ENCODE measurements at regions not wholly inside any gene's neighbourhood (a gene's known extent, or its start where the extent isn't known, plus 50 kb on each side); places are given as distances from the start of the nearest gene placed in this dataset.

DNA sequence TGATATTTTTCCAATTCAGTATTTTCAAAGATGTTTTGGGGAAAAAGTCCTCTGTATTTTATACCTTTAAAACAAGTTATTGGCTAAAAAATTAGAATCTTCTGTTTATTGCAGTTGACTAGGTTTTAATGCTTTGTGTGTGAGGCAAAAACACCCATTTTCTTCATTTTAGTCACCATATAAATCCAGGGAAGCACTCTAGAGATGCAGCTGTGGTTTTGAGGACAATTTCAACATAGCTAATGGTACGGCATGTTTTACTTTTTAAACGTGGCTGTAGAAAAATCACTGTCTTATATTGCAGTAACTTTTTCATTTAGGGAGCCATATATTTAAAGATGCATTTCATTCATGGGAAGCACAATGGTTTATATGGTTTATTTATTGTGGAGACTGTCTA is 129.1 kb upstream of the PITX2 start:
- H3K27me3 ChIP-seq (ENCODE audit: control insufficient read depth in 1 of 2, insufficient read depth in 2 of 2, low read length in 1 of 2), result peaks cover 0 to 4% of the 10 kb centered on the region in 2 donors
- intact Hi-C loops (cut with DNase I), result no loop called here
- DNase-seq (no peak), ATAC-seq (ENCODE audit: low FRiP score) (no peak)
- no peak overlapping the region for H3K4me3 ChIP-seq (ENCODE audit: low read length in 2 of 2)
- no peak overlapping the region for H3K27ac ChIP-seq (ENCODE audit: low read depth in 1 of 2, low read length in 2 of 2)
- H3K36me3 ChIP-seq (ENCODE audit: control insufficient read depth in 1 of 2, insufficient read depth in 2 of 2, low read length in 1 of 2), result no peaks in the 10 kb centered on the region
- no peaks in the 10 kb centered on the region for H3K9me3 ChIP-seq (ENCODE audit: control insufficient read depth, low read length)
- H3K4me1 ChIP-seq (ENCODE audit: control insufficient read depth in 1 of 2, insufficient read depth in 2 of 2, low read length in 2 of 2), result no peaks in the 10 kb centered on the region
- WGBS, 2 donors, result 67 to 78% methylated on average over 2 of the region's 2 CpGs

DNA sequence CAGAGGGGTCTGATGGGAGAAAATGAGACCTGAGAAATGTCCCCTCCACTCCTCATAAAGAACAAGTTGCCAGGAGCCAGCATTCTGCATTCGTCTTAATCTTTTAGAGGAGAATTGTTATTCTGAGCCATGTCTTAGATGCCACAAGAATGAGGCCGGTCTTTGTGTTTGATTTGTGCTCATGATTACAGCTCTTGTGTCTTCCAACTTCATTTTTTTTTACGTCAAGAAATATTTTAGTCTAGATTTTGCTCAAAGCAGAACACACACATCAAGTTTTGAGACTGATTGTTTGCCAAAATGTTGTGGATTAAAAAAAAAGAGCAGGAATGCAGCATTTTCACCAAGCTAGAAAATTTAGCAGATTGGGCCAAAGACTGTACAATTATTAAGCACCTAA is 130.6 kb upstream of the PITX2 start:
- intact Hi-C loops (cut with DNase I), result no loop called here
- DNase-seq (no peak), ATAC-seq (ENCODE audit: low FRiP score) (no peak)
- Histone ChIP-seq H3K27me3 (ENCODE audit: control insufficient read depth in 1 of 2, insufficient read depth in 2 of 2, low read length in 1 of 2) (peaks cover 0 to 4% of the 10 kb centered on the region in 2 donors), H3K27ac (ENCODE audit: low read depth in 1 of 2, low read length in 2 of 2) (no peak overlapping the region), H3K4me1 (ENCODE audit: control insufficient read depth in 1 of 2, insufficient read depth in 2 of 2, low read length in 2 of 2) (no peaks in the 10 kb centered on the region), H3K36me3 (ENCODE audit: control insufficient read depth in 1 of 2, insufficient read depth in 2 of 2, low read length in 1 of 2) (no peaks in the 10 kb centered on the region), H3K4me3 (ENCODE audit: low read length in 2 of 2) (no peak overlapping the region), H3K9me3 (ENCODE audit: control insufficient read depth, low read length) (no peaks in the 10 kb centered on the region)
- WGBS, 2 donors, result 3 to 6% methylated on average over 3 of the region's 3 CpGs

DNA sequence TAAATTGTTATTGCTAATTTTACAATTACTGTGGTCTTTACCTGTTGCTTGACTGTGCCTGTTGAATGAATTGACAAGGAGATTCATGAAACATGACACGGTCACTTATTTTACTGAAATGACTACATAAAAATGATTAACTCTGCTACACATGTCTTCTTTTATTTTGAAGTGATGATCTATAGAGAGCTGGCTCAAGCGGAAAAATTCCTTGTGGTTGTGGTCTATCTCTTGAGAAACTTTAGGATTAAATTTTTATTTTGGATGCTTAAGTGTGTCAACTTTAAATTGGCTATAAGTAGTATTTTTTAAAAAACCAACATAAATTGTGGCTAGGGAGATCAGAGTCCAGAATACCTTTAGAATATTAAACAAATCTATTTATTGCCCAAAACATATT is 131.8 kb upstream of the PITX2 start:
- no peak for DNase-seq
- WGBS, 2 donors, result 60 to 81% methylated on average over 2 of the region's 2 CpGs

DNA sequence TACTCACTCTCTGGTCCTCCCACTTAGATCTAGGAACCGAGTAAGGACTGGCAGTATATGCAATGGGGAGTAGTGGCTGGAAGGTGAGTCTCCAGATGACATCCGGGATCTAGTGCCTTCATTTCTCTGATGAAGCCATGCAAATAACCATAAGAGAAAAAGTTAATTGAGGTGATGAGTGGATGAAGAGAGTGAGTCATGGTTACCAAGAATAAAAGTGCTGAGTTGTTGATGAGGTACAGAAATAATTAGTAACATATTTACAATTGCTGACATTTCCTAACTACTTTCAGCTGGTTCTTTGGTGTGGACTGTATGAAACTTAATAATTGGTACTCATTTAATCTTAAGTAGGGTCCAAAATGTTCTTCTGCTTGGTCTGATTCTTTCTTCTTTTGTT is 146.7 kb upstream of the PITX2 start:
- intact Hi-C loops (cut with DNase I), result no loop called here
- Histone ChIP-seq H3K9me3 (ENCODE audit: control insufficient read depth, low read length) (no peaks in the 10 kb centered on the region), H3K27me3 (ENCODE audit: control insufficient read depth in 1 of 2, insufficient read depth in 2 of 2, low read length in 1 of 2) (no peaks in the 10 kb centered on the region), H3K36me3 (ENCODE audit: control insufficient read depth in 1 of 2, insufficient read depth in 2 of 2, low read length in 1 of 2) (no peaks in the 10 kb centered on the region), H3K4me1 (ENCODE audit: control insufficient read depth in 1 of 2, insufficient read depth in 2 of 2, low read length in 2 of 2) (no peaks in the 10 kb centered on the region), H3K27ac (ENCODE audit: low read depth in 1 of 2, low read length in 2 of 2) (no peak overlapping the region), H3K4me3 (ENCODE audit: low read length in 2 of 2) (no peak overlapping the region)
- no peak for DNase-seq
- no peak for ATAC-seq (ENCODE audit: low FRiP score)
- 46 to 50% methylated on average over 2 of the region's 2 CpGs for WGBS, 2 donors

More for the DNA sequence above, 131.8 kb upstream of the PITX2 start:
- no peaks in the 10 kb centered on the region for H3K36me3 ChIP-seq (ENCODE audit: control insufficient read depth in 1 of 2, insufficient read depth in 2 of 2, low read length in 1 of 2)
- no peak overlapping the region for H3K27ac ChIP-seq (ENCODE audit: low read depth in 1 of 2, low read length in 2 of 2)
- peaks cover 0 to 4% of the 10 kb centered on the region in 2 donors for H3K27me3 ChIP-seq (ENCODE audit: control insufficient read depth in 1 of 2, insufficient read depth in 2 of 2, low read length in 1 of 2)
- H3K4me1 ChIP-seq (ENCODE audit: control insufficient read depth in 1 of 2, insufficient read depth in 2 of 2, low read length in 2 of 2), result no peaks in the 10 kb centered on the region
- no peak overlapping the region for H3K4me3 ChIP-seq (ENCODE audit: low read length in 2 of 2)
- ATAC-seq (ENCODE audit: low FRiP score), result no peak
- intact Hi-C loops (cut with DNase I), result no loop called here
- H3K9me3 ChIP-seq (ENCODE audit: control insufficient read depth, low read length), result no peaks in the 10 kb centered on the region

DNA sequence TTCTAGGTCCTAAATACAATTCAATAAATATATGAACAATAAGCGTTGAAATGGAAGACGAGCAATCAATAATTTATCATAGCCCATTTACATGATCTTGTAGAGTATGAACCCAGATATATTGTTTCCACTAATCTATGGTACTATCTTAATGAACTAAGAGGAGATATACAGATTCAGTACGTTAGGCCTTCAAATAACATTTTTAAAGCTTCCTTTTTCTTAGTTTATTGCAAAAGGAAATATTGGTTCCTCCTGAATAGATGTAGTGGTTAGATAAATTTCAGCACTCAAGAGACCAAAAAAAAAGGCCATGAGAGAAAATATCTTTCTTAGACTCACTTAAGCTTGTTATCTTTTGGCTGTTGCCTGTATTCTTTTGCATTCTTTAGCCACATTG is 147.5 kb upstream of the PITX2 start:
- no peak overlapping the region for H3K4me3 ChIP-seq (ENCODE audit: low read length in 2 of 2)
- no peak overlapping the region for H3K27ac ChIP-seq (ENCODE audit: low read depth in 1 of 2, low read length in 2 of 2)
- 82 to 84% methylated on average over 3 of the region's 3 CpGs for WGBS, 2 donors
- ATAC-seq (ENCODE audit: low FRiP score) (no peak), DNase-seq (no peak)
- no peaks in the 10 kb centered on the region for H3K36me3 ChIP-seq (ENCODE audit: control insufficient read depth in 1 of 2, insufficient read depth in 2 of 2, low read length in 1 of 2)
- H3K4me1 ChIP-seq (ENCODE audit: control insufficient read depth in 1 of 2, insufficient read depth in 2 of 2, low read length in 2 of 2), result no peaks in the 10 kb centered on the region
- intact Hi-C loops (cut with DNase I), result no loop called here
- no peaks in the 10 kb centered on the region for H3K27me3 ChIP-seq (ENCODE audit: control insufficient read depth in 1 of 2, insufficient read depth in 2 of 2, low read length in 1 of 2)
- H3K9me3 ChIP-seq (ENCODE audit: control insufficient read depth, low read length), result no peaks in the 10 kb centered on the region

DNA sequence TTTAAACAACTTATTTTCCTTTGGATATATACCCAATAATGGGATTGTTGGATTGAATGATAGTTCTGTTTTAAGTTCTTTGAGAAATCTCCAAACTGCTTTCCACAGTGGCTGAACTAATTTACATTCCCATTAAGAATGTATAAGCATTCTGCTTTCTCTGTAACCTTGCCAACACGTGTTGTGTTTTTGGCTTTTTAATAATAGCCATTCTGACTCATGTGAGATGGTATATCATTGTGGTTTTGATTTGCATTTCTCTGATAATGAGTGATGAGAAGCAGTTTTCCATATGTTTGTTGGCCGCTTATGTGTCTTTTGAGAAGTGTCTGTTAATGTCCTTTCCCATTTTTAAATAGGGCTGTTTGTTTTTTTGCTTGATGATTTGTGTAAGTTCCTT is 155.6 kb upstream of the PITX2 start:
- H3K4me1 ChIP-seq (ENCODE audit: control insufficient read depth in 1 of 2, insufficient read depth in 2 of 2, low read length in 2 of 2), result no peaks in the 10 kb centered on the region
- DNase-seq (no peak), ATAC-seq (ENCODE audit: low FRiP score) (no peak)
- intact Hi-C loops (cut with DNase I), result no loop called here
- peaks cover 3% of the 10 kb centered on the region for H3K9me3 ChIP-seq (ENCODE audit: control insufficient read depth, low read length)
- no peak overlapping the region for H3K27ac ChIP-seq (ENCODE audit: low read depth in 1 of 2, low read length in 2 of 2)
- H3K36me3 ChIP-seq (ENCODE audit: control insufficient read depth in 1 of 2, insufficient read depth in 2 of 2, low read length in 1 of 2), result no peaks in the 10 kb centered on the region
- WGBS, 2 donors, result 74 to 83% methylated on average over 2 of the region's 2 CpGs
- H3K27me3 ChIP-seq (ENCODE audit: control insufficient read depth in 1 of 2, insufficient read depth in 2 of 2, low read length in 1 of 2), result no peaks in the 10 kb centered on the region
- no peak overlapping the region for H3K4me3 ChIP-seq (ENCODE audit: low read length in 2 of 2)

DNA sequence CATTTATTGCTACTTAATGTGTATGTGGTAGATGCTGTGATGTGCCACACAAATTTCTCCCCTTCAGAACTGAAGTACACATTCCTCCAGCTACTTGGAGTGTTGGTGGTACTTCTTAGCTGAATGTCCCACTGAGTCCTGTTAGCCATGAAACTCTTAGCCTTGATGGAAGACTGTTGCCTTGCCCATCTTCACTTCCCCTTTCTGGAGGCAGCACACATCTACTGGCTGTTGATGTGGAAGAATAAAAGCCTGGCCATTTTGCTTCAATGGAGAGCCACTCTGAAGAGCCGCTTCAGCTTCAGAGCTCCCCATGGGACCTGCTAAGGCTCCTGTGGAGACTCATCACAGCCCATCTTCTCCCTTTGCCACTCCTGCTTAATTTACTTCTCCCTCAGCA is 157.7 kb upstream of the PITX2 start:
- intact Hi-C loops (cut with DNase I), result no loop called here
- ATAC-seq (ENCODE audit: low FRiP score) (no peak), DNase-seq (no peak)
- Histone ChIP-seq H3K27me3 (ENCODE audit: control insufficient read depth in 1 of 2, insufficient read depth in 2 of 2, low read length in 1 of 2) (no peaks in the 10 kb centered on the region), H3K4me3 (ENCODE audit: low read length in 2 of 2) (no peak overlapping the region), H3K36me3 (ENCODE audit: control insufficient read depth in 1 of 2, insufficient read depth in 2 of 2, low read length in 1 of 2) (no peaks in the 10 kb centered on the region), H3K27ac (ENCODE audit: low read depth in 1 of 2, low read length in 2 of 2) (no peak overlapping the region), H3K9me3 (ENCODE audit: control insufficient read depth, low read length) (peaks cover 3% of the 10 kb centered on the region), H3K4me1 (ENCODE audit: control insufficient read depth in 1 of 2, insufficient read depth in 2 of 2, low read length in 2 of 2) (no peaks in the 10 kb centered on the region)
- 92 to 96% methylated on average over 1 of the region's 1 CpG for WGBS, 2 donors

DNA sequence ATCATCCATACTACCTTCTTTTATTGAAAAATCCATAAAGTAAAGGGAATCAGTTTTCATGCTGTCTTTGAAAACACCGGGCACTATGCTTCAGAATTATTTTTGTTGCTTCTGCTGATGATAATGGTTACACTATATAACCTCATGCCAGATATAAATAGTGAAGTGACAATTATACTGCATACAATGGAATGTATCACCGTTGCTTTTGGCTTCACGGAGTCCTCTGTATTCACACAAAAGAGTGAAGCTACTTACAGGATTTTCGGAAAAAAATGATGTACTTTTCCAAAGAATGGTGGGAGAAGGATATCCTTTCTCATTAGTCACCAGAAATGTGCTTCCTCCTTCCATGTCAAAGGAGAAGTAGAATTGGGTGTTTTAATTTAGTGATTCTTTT is 159.1 kb upstream of the PITX2 start:
- Histone ChIP-seq H3K36me3 (ENCODE audit: control insufficient read depth in 1 of 2, insufficient read depth in 2 of 2, low read length in 1 of 2) (no peaks in the 10 kb centered on the region), H3K27me3 (ENCODE audit: control insufficient read depth in 1 of 2, insufficient read depth in 2 of 2, low read length in 1 of 2) (no peaks in the 10 kb centered on the region), H3K27ac (ENCODE audit: low read depth in 1 of 2, low read length in 2 of 2) (no peak overlapping the region), H3K4me1 (ENCODE audit: control insufficient read depth in 1 of 2, insufficient read depth in 2 of 2, low read length in 2 of 2) (no peaks in the 10 kb centered on the region), H3K4me3 (ENCODE audit: low read length in 2 of 2) (no peak overlapping the region), H3K9me3 (ENCODE audit: control insufficient read depth, low read length) (peaks cover 3% of the 10 kb centered on the region)
- 60% methylated on average over 4 of the region's 4 CpGs for whole genome bisulfite sequencing, 2 donors
- ATAC-seq (ENCODE audit: low FRiP score) (no peak), DNase-seq (no peak)
- intact Hi-C loops (cut with DNase I), result no loop called here

DNA sequence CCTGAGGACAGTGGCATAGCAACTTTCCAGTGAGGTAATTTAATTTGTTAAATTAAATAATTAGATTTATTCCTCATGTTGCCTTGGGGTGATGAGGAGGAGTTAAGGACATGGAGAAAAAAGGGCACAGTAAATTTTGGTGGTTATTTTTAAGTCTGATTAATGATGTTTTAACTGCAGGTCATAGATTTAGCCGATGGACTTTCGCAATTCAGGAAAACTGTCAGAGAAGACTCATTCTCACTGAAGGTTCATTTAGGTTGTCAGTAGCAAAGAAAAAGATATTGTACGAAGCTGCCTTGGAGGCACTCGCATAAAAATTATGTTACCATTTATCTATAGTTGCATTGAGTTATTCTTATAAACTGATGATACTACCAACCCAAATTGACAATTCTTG is 164.2 kb upstream of the PITX2 start:
- ATAC-seq (ENCODE audit: low FRiP score) (no peak), DNase-seq (no peak)
- intact Hi-C loops (cut with DNase I), result no loop called here
- H3K27me3 ChIP-seq (ENCODE audit: control insufficient read depth in 1 of 2, insufficient read depth in 2 of 2, low read length in 1 of 2), result no peaks in the 10 kb centered on the region
- H3K4me3 ChIP-seq (ENCODE audit: low read length in 2 of 2), result no peak overlapping the region
- H3K9me3 ChIP-seq (ENCODE audit: control insufficient read depth, low read length), result no peaks in the 10 kb centered on the region
- 72 to 74% methylated on average over 4 of the region's 4 CpGs for WGBS, 2 donors
- H3K27ac ChIP-seq (ENCODE audit: low read depth in 1 of 2, low read length in 2 of 2), result no peak overlapping the region
- H3K4me1 ChIP-seq (ENCODE audit: control insufficient read depth in 1 of 2, insufficient read depth in 2 of 2, low read length in 2 of 2), result no peaks in the 10 kb centered on the region
- H3K36me3 ChIP-seq (ENCODE audit: control insufficient read depth in 1 of 2, insufficient read depth in 2 of 2, low read length in 1 of 2), result no peaks in the 10 kb centered on the region

Data from aorta (tissue), 5 donors.